ENCODE measurements at regions not wholly inside any gene's neighbourhood (a gene's known extent, or its start where the extent isn't known, plus 50 kb on each side); places are given as distances from the start of the nearest gene placed in this dataset.
"Not testable (repeated sequence)": the region's sequence is repeated elsewhere in the genome, so short reads cannot be mapped to it uniquely, and the experiment has no call there.

GRCh38 chr6:145082359-145082758 is 653.0 kb downstream of the EPM2A start:
- no peak for DNase-seq (ENCODE audit: low read depth in 6 of 9, low spot score in 9 of 9)
- no peak overlapping the region for H3K27ac ChIP-seq (ENCODE audit: low read depth in 1 of 2, low read length in 1 of 2)
- 93% methylated on average over 4 of the region's 4 CpGs for WGBS
- no peak overlapping the region for H3K4me3 ChIP-seq (ENCODE audit: low read length in 2 of 2)
- H3K36me3 ChIP-seq (ENCODE audit: control insufficient read depth in 2 of 2, insufficient read depth in 2 of 2, low read length in 1 of 2): no peaks in the 10 kb centered on the region
- H3K9me3 ChIP-seq (ENCODE audit: control insufficient read depth in 2 of 2, insufficient read depth in 1 of 2, low read length in 1 of 2): no peaks in the 10 kb centered on the region
- H3K27me3 ChIP-seq (ENCODE audit: control insufficient read depth in 2 of 2, insufficient read depth in 1 of 2, low read length in 1 of 2): no peaks in the 10 kb centered on the region
- H3K4me1 ChIP-seq (ENCODE audit: control insufficient read depth in 2 of 2, insufficient read depth in 2 of 2, low read length in 2 of 2): no peaks in the 10 kb centered on the region

GRCh38 chr6:145086197-145086596 is 649.1 kb downstream of the EPM2A start:
- no peak for DNase-seq (ENCODE audit: low read depth in 6 of 9, low spot score in 9 of 9)
- H3K27me3 ChIP-seq (ENCODE audit: control insufficient read depth in 2 of 2, insufficient read depth in 1 of 2, low read length in 1 of 2): no peaks in the 10 kb centered on the region
- WGBS: 79% methylated on average over 3 of the region's 3 CpGs

GRCh38 chr6:145087034-145087433 is 648.3 kb downstream of the EPM2A start:
- 90% methylated on average over 3 of the region's 3 CpGs for WGBS

More at GRCh38 chr6:145086197-145086596, 649.1 kb downstream of the EPM2A start:
- Histone ChIP-seq H3K4me1 (ENCODE audit: control insufficient read depth in 2 of 2, insufficient read depth in 2 of 2, low read length in 2 of 2) (no peaks in the 10 kb centered on the region), H3K36me3 (ENCODE audit: control insufficient read depth in 2 of 2, insufficient read depth in 2 of 2, low read length in 1 of 2) (no peaks in the 10 kb centered on the region), H3K9me3 (ENCODE audit: control insufficient read depth in 2 of 2, insufficient read depth in 1 of 2, low read length in 1 of 2) (no peaks in the 10 kb centered on the region), H3K27ac (ENCODE audit: low read depth in 1 of 2, low read length in 1 of 2) (no peak overlapping the region), H3K4me3 (ENCODE audit: low read length in 2 of 2) (no peak overlapping the region)

GRCh38 chr6:145090801-145091585 is 644.3 kb downstream of the EPM2A start:
- 93% methylated on average over 4 of the region's 4 CpGs for WGBS
- H3K4me3 ChIP-seq (ENCODE audit: low read length in 2 of 2): no peak overlapping the region
- H3K27me3 ChIP-seq (ENCODE audit: control insufficient read depth in 2 of 2, insufficient read depth in 1 of 2, low read length in 1 of 2): no peaks in the 10 kb centered on the region
- no peaks in the 10 kb centered on the region for H3K9me3 ChIP-seq (ENCODE audit: control insufficient read depth in 2 of 2, insufficient read depth in 1 of 2, low read length in 1 of 2)
- DNase-seq (ENCODE audit: low read depth in 6 of 9, low spot score in 9 of 9): no peak
- no peaks in the 10 kb centered on the region for H3K4me1 ChIP-seq (ENCODE audit: control insufficient read depth in 2 of 2, insufficient read depth in 2 of 2, low read length in 2 of 2)
- H3K27ac ChIP-seq (ENCODE audit: low read depth in 1 of 2, low read length in 1 of 2): no peak overlapping the region
- H3K36me3 ChIP-seq (ENCODE audit: control insufficient read depth in 2 of 2, insufficient read depth in 2 of 2, low read length in 1 of 2): no peaks in the 10 kb centered on the region

More at GRCh38 chr6:145087034-145087433, 648.3 kb downstream of the EPM2A start:
- Histone ChIP-seq H3K4me1 (ENCODE audit: control insufficient read depth in 2 of 2, insufficient read depth in 2 of 2, low read length in 2 of 2) (no peaks in the 10 kb centered on the region), H3K27me3 (ENCODE audit: control insufficient read depth in 2 of 2, insufficient read depth in 1 of 2, low read length in 1 of 2) (no peaks in the 10 kb centered on the region), H3K9me3 (ENCODE audit: control insufficient read depth in 2 of 2, insufficient read depth in 1 of 2, low read length in 1 of 2) (no peaks in the 10 kb centered on the region), H3K4me3 (ENCODE audit: low read length in 2 of 2) (no peak overlapping the region), H3K27ac (ENCODE audit: low read depth in 1 of 2, low read length in 1 of 2) (no peak overlapping the region), H3K36me3 (ENCODE audit: control insufficient read depth in 2 of 2, insufficient read depth in 2 of 2, low read length in 1 of 2) (no peaks in the 10 kb centered on the region)
- no peak for DNase-seq (ENCODE audit: low read depth in 6 of 9, low spot score in 9 of 9)

- WGBS: 87% methylated on average over 2 of the region's 2 CpGs
- DNase-seq (ENCODE audit: low read depth in 6 of 9, low spot score in 9 of 9): no peak
- Histone ChIP-seq H3K4me3 (ENCODE audit: low read length in 2 of 2) (no peak overlapping the region), H3K9me3 (ENCODE audit: control insufficient read depth in 2 of 2, insufficient read depth in 1 of 2, low read length in 1 of 2) (no peaks in the 10 kb centered on the region), H3K36me3 (ENCODE audit: control insufficient read depth in 2 of 2, insufficient read depth in 2 of 2, low read length in 1 of 2) (no peaks in the 10 kb centered on the region), H3K27ac (ENCODE audit: low read depth in 1 of 2, low read length in 1 of 2) (no peak overlapping the region), H3K4me1 (ENCODE audit: control insufficient read depth in 2 of 2, insufficient read depth in 2 of 2, low read length in 2 of 2) (no peaks in the 10 kb centered on the region), H3K27me3 (ENCODE audit: control insufficient read depth in 2 of 2, insufficient read depth in 1 of 2, low read length in 1 of 2) (no peaks in the 10 kb centered on the region)
These were observed 643.7 kb downstream of the EPM2A start for GRCh38 chr6:145091586-145092142.

- Histone ChIP-seq H3K27me3 (ENCODE audit: control insufficient read depth in 2 of 2, insufficient read depth in 1 of 2, low read length in 1 of 2) (no peaks in the 10 kb centered on the region), H3K27ac (ENCODE audit: low read depth in 1 of 2, low read length in 1 of 2) (no peak overlapping the region), H3K36me3 (ENCODE audit: control insufficient read depth in 2 of 2, insufficient read depth in 2 of 2, low read length in 1 of 2) (no peaks in the 10 kb centered on the region), H3K4me1 (ENCODE audit: control insufficient read depth in 2 of 2, insufficient read depth in 2 of 2, low read length in 2 of 2) (no peaks in the 10 kb centered on the region), H3K9me3 (ENCODE audit: control insufficient read depth in 2 of 2, insufficient read depth in 1 of 2, low read length in 1 of 2) (peaks cover 0 to 3% of the 10 kb centered on the region in 2 donors), H3K4me3 (ENCODE audit: low read length in 2 of 2) (no peak overlapping the region)
- WGBS: 92% methylated on average over 4 of the region's 4 CpGs
- no peak for DNase-seq (ENCODE audit: low read depth in 6 of 9, low spot score in 9 of 9)
These were observed 642.8 kb downstream of the EPM2A start for GRCh38 chr6:145092554-145092953.

GRCh38 chr6:145093226-145093625 is 642.1 kb downstream of the EPM2A start:
- no peak overlapping the region for H3K4me3 ChIP-seq (ENCODE audit: low read length in 2 of 2)
- DNase-seq (ENCODE audit: low read depth in 6 of 9, low spot score in 9 of 9): no peak
- H3K27me3 ChIP-seq (ENCODE audit: control insufficient read depth in 2 of 2, insufficient read depth in 1 of 2, low read length in 1 of 2): no peaks in the 10 kb centered on the region
- H3K9me3 ChIP-seq (ENCODE audit: control insufficient read depth in 2 of 2, insufficient read depth in 1 of 2, low read length in 1 of 2): peaks cover 0 to 3% of the 10 kb centered on the region in 2 donors
- no peak overlapping the region for H3K27ac ChIP-seq (ENCODE audit: low read depth in 1 of 2, low read length in 1 of 2)
- no peaks in the 10 kb centered on the region for H3K36me3 ChIP-seq (ENCODE audit: control insufficient read depth in 2 of 2, insufficient read depth in 2 of 2, low read length in 1 of 2)
- H3K4me1 ChIP-seq (ENCODE audit: control insufficient read depth in 2 of 2, insufficient read depth in 2 of 2, low read length in 2 of 2): no peaks in the 10 kb centered on the region
- 97% methylated on average over 2 of the region's 2 CpGs for WGBS

- Histone ChIP-seq H3K27me3 (ENCODE audit: control insufficient read depth in 2 of 2, insufficient read depth in 1 of 2, low read length in 1 of 2) (no peaks in the 10 kb centered on the region), H3K4me1 (ENCODE audit: control insufficient read depth in 2 of 2, insufficient read depth in 2 of 2, low read length in 2 of 2) (no peaks in the 10 kb centered on the region), H3K36me3 (ENCODE audit: control insufficient read depth in 2 of 2, insufficient read depth in 2 of 2, low read length in 1 of 2) (no peaks in the 10 kb centered on the region), H3K27ac (ENCODE audit: low read depth in 1 of 2, low read length in 1 of 2) (no peak overlapping the region), H3K4me3 (ENCODE audit: low read length in 2 of 2) (no peak overlapping the region), H3K9me3 (ENCODE audit: control insufficient read depth in 2 of 2, insufficient read depth in 1 of 2, low read length in 1 of 2) (peaks cover 0 to 3% of the 10 kb centered on the region in 2 donors)
- WGBS: 83% methylated on average over 1 of the region's 1 CpG
- DNase-seq (ENCODE audit: low read depth in 6 of 9, low spot score in 9 of 9): no peak
These were observed 638.5 kb downstream of the EPM2A start for GRCh38 chr6:145096846-145097245.

- not testable (repeated sequence) for H3K4me1 ChIP-seq (ENCODE audit: control insufficient read depth in 2 of 2, insufficient read depth in 2 of 2, low read length in 2 of 2); H3K27ac ChIP-seq (ENCODE audit: low read depth in 1 of 2, low read length in 1 of 2); DNase-seq (ENCODE audit: low read depth in 6 of 9, low spot score in 9 of 9); H3K27me3 ChIP-seq (ENCODE audit: control insufficient read depth in 2 of 2, insufficient read depth in 1 of 2, low read length in 1 of 2); H3K4me3 ChIP-seq (ENCODE audit: low read length in 2 of 2); H3K9me3 ChIP-seq (ENCODE audit: control insufficient read depth in 2 of 2, insufficient read depth in 1 of 2, low read length in 1 of 2); H3K36me3 ChIP-seq (ENCODE audit: control insufficient read depth in 2 of 2, insufficient read depth in 2 of 2, low read length in 1 of 2)
- 83% methylated on average over 6 of the region's 6 CpGs for WGBS
These were observed 637.2 kb downstream of the EPM2A start for GRCh38 chr6:145098127-145098526.
